ENCODE measurements at regions not wholly inside any gene's neighbourhood (a gene's known extent, or its start where the extent isn't known, plus 50 kb on each side); places are given as distances from the start of the nearest gene placed in this dataset.

DNA sequence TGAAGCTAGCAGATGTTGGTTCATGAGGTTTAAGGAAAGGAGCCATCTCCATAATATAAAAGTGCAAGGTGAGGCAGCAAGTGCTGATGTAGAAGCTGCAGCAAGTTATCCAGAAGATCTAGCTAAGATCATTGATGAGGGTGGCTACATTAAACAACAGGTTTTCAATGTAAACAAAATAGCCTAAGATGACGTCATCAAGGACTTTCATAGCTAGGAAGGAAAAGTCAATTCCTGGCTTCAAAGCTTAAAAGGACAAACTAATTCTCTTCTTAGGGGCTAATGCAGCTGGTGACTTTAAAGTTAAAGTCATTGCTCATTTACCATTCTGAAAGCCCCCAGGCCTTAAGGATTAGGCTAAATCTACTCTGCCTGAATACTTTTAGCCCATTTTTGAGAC lies 141.9 kb downstream of the MID1IP1 start:
- no peaks in the 10 kb centered on the region for H3F3A ChIP-seq (ENCODE audit: control insufficient read depth, insufficient read depth)
- no peaks in the 10 kb centered on the region for H4K20me1 ChIP-seq (ENCODE audit: control insufficient read depth, insufficient read depth, low read depth, low read length)
- H3K36me3 ChIP-seq (ENCODE audit: control insufficient read depth, low read length), result no peaks in the 10 kb centered on the region
- no peak overlapping the region for H3K4me2 ChIP-seq (ENCODE audit: low read length)
- no peaks in the 10 kb centered on the region for H3K9me3 ChIP-seq (ENCODE audit: control insufficient read depth, insufficient read depth, low read length)
- H3K27ac ChIP-seq (ENCODE audit: low read depth, low read length), result no peak overlapping the region
- H3K9me2 ChIP-seq (replicated peaks; ENCODE audit: control insufficient read depth, low read length), result no peaks in the 10 kb centered on the region
- TF ChIP-seq, protein P1, sequence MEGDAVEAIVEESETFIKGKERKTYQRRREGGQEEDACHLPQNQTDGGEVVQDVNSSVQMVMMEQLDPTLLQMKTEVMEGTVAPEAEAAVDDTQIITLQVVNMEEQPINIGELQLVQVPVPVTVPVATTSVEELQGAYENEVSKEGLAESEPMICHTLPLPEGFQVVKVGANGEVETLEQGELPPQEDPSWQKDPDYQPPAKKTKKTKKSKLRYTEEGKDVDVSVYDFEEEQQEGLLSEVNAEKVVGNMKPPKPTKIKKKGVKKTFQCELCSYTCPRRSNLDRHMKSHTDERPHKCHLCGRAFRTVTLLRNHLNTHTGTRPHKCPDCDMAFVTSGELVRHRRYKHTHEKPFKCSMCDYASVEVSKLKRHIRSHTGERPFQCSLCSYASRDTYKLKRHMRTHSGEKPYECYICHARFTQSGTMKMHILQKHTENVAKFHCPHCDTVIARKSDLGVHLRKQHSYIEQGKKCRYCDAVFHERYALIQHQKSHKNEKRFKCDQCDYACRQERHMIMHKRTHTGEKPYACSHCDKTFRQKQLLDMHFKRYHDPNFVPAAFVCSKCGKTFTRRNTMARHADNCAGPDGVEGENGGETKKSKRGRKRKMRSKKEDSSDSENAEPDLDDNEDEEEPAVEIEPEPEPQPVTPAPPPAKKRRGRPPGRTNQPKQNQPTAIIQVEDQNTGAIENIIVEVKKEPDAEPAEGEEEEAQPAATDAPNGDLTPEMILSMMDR (IDR thresholded peaks at IDR 0.05; ENCODE audit: low read depth, low read length, poor library complexity, severe bottlenecking), result no peak
- TF ChIP-seq EZH2phosphoT487 (IDR thresholded peaks at IDR 0.05; ENCODE audit: borderline replicate concordance, low read length), result no peak
- no peaks in the 10 kb centered on the region for H3K79me2 ChIP-seq (ENCODE audit: control insufficient read depth, low read length)
- no peaks in the 10 kb centered on the region for H3K4me1 ChIP-seq (ENCODE audit: control insufficient read depth, low read length)
- no peaks in the 10 kb centered on the region for H3K27me3 ChIP-seq (ENCODE audit: control insufficient read depth, low read length)
- no peak overlapping the region for H3K4me3 ChIP-seq (ENCODE audit: low read length)

DNA sequence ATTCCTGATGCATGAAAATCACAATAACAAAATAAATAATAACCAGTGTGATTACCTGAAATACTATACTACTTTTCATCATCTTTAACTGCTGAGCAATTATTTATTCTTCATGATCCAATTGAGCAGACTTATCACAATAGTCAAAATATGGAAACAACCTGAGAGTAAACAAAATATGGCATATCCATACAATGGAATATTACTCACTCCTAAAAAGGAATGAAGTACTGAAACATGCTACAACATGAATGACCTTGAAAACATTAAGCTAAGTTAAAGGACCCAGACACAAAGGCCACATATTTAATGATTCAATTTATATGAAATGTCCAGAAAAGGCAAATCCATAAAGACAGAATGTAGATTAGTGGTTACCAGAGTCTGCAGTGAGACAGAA lies 146.8 kb downstream of the MID1IP1 start:
- Histone ChIP-seq H3K36me3 (ENCODE audit: control insufficient read depth, low read length) (no peaks in the 10 kb centered on the region), H3K27me3 (ENCODE audit: control insufficient read depth, low read length) (no peaks in the 10 kb centered on the region), H3K79me2 (ENCODE audit: control insufficient read depth, low read length) (no peaks in the 10 kb centered on the region), H4K20me1 (ENCODE audit: control insufficient read depth, insufficient read depth, low read depth, low read length) (no peaks in the 10 kb centered on the region), H3K9me2 (replicated peaks; ENCODE audit: control insufficient read depth, low read length) (no peaks in the 10 kb centered on the region), H3K4me1 (ENCODE audit: control insufficient read depth, low read length) (no peaks in the 10 kb centered on the region), H3F3A (ENCODE audit: control insufficient read depth, insufficient read depth) (no peaks in the 10 kb centered on the region), H3K9me3 (ENCODE audit: control insufficient read depth, insufficient read depth, low read length) (no peaks in the 10 kb centered on the region), H3K4me3 (ENCODE audit: low read length) (no peak overlapping the region), H3K27ac (ENCODE audit: low read depth, low read length) (no peak overlapping the region), H3K4me2 (ENCODE audit: low read length) (no peak overlapping the region)
- no peak for TF ChIP-seq EZH2phosphoT487 (IDR thresholded peaks at IDR 0.05; ENCODE audit: borderline replicate concordance, low read length)
- TF ChIP-seq, protein P1 (IDR thresholded peaks at IDR 0.05; ENCODE audit: low read depth, low read length, poor library complexity, severe bottlenecking), result no peak

DNA sequence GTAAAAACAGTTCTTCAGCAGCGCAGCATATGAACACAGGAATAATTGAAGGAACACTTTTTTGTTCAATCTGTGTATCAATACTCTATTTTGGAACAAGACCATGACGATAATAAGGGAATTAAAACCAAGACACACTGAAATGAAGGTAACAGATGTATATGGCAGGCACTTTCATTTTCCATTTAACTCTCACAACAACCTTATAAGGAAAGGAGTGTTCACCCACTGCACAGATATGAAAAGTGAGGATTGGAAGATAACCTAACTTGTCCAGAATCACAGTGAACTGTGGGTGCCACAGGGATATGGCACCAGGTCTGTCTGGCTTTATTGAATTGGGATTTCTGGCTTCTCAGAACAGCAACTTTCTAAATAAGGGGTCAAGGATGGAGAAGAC lies 153.3 kb downstream of the MID1IP1 start:
- H3K9me3 ChIP-seq (ENCODE audit: control insufficient read depth, insufficient read depth, low read length), result no peaks in the 10 kb centered on the region
- H4K20me1 ChIP-seq (ENCODE audit: control insufficient read depth, insufficient read depth, low read depth, low read length), result no peaks in the 10 kb centered on the region
- no peaks in the 10 kb centered on the region for H3K4me1 ChIP-seq (ENCODE audit: control insufficient read depth, low read length)
- no peaks in the 10 kb centered on the region for H3K27me3 ChIP-seq (ENCODE audit: control insufficient read depth, low read length)
- H3F3A ChIP-seq (ENCODE audit: control insufficient read depth, insufficient read depth), result no peaks in the 10 kb centered on the region
- no peaks in the 10 kb centered on the region for H3K79me2 ChIP-seq (ENCODE audit: control insufficient read depth, low read length)
- no peak overlapping the region for H3K27ac ChIP-seq (ENCODE audit: low read depth, low read length)
- H3K4me3 ChIP-seq (ENCODE audit: low read length), result no peak overlapping the region
- no peaks in the 10 kb centered on the region for H3K36me3 ChIP-seq (ENCODE audit: control insufficient read depth, low read length)
- H3K9me2 ChIP-seq (replicated peaks; ENCODE audit: control insufficient read depth, low read length), result no peaks in the 10 kb centered on the region
- no peak overlapping the region for H3K4me2 ChIP-seq (ENCODE audit: low read length)
- no peak for TF ChIP-seq EZH2phosphoT487 (IDR thresholded peaks at IDR 0.05; ENCODE audit: borderline replicate concordance, low read length)
- TF ChIP-seq, protein P1 (IDR thresholded peaks at IDR 0.05; ENCODE audit: low read depth, low read length, poor library complexity, severe bottlenecking), result no peak

DNA sequence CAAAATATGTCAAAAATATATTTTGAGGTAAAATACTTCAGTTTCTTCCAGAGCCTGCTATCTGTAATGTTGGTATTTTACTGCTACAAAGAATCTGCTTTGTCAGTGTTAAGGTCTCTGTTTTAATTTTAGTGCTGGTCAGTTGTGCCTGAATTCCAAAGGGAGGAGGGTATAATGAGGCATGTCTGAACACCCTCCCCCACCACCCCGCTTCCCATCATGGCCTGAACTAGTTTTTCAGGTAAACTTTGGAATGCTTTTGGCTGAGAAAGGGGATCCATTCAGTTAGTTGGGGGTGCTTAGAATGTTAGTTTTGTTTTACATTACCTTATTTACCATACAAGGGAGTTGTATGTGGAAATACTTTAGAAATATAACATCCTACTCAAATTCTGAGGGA lies 158.5 kb downstream of the MID1IP1 start:
- no peaks in the 10 kb centered on the region for H3K4me1 ChIP-seq (ENCODE audit: control insufficient read depth, low read length)
- TF ChIP-seq, protein P1 (IDR thresholded peaks at IDR 0.05; ENCODE audit: low read depth, low read length, poor library complexity, severe bottlenecking), result no peak
- no peak for TF ChIP-seq EZH2phosphoT487 (IDR thresholded peaks at IDR 0.05; ENCODE audit: borderline replicate concordance, low read length)
- H3K27me3 ChIP-seq (ENCODE audit: control insufficient read depth, low read length), result no peaks in the 10 kb centered on the region
- no peak overlapping the region for H3K4me2 ChIP-seq (ENCODE audit: low read length)
- H4K20me1 ChIP-seq (ENCODE audit: control insufficient read depth, insufficient read depth, low read depth, low read length), result no peaks in the 10 kb centered on the region
- no peaks in the 10 kb centered on the region for H3K9me3 ChIP-seq (ENCODE audit: control insufficient read depth, insufficient read depth, low read length)
- no peak overlapping the region for H3K27ac ChIP-seq (ENCODE audit: low read depth, low read length)
- H3K79me2 ChIP-seq (ENCODE audit: control insufficient read depth, low read length), result no peaks in the 10 kb centered on the region
- H3K36me3 ChIP-seq (ENCODE audit: control insufficient read depth, low read length), result no peaks in the 10 kb centered on the region
- H3F3A ChIP-seq (ENCODE audit: control insufficient read depth, insufficient read depth), result no peaks in the 10 kb centered on the region
- H3K4me3 ChIP-seq (ENCODE audit: low read length), result no peak overlapping the region
- H3K9me2 ChIP-seq (replicated peaks; ENCODE audit: control insufficient read depth, low read length), result no peaks in the 10 kb centered on the region

Measured in DOHH2 (cell line).